Thyroid gland (tissue), 4 donors: ENCODE measurements at regions not wholly inside any gene's neighbourhood (a gene's known extent, or its start where the extent isn't known, plus 50 kb on each side); places are given as distances from the start of the nearest gene placed in this dataset.
"Not testable (repeated sequence)": the region's sequence is repeated elsewhere in the genome, so short reads cannot be mapped to it uniquely, and the experiment has no call there.

Experiments
- DNase-seq, 2 donors: peaks; one replicate each; pipeline ENCODE4 v3.0.0-alpha.2; 2019
- H3K27ac ChIP-seq, 3 donors: fragments of 200-600 bp; sonication (generic); 1 replicate in 2 of 3; 2 replicates in 1 of 3; pipeline ENCODE4 v1.5.1; 2016 to 2019; ENCODE audit warnings: mild to moderate bottlenecking in 1 of 3, moderate library complexity in 1 of 3
- H3K27me3 ChIP-seq: fragments of 200-600 bp; sonication (generic); one replicate; pipeline ENCODE4 v1.5.1; 2019
- H3K36me3 ChIP-seq, 2 donors: fragments of 200-600 bp; sonication (generic); one replicate each; pipeline ENCODE4 v1.5.1; 2016 to 2019
- H3K4me1 ChIP-seq, 2 donors: fragments of 200-600 bp; sonication (generic); one replicate each; pipeline ENCODE4 v1.5.1; 2017 to 2019
- H3K4me3 ChIP-seq, 3 donors: fragments of 200-600 bp; sonication (generic); replicated peaks in 1 of 3; 1 replicate in 2 of 3; 2 replicates in 1 of 3; pipeline ENCODE4 v1.5.1; 2016; ENCODE audit warnings: mild to moderate bottlenecking in 1 of 3
- H3K9me3 ChIP-seq: fragments of 200-600 bp; sonication (generic); one replicate; pipeline ENCODE4 v1.5.1; 2017
- CTCF ChIP-seq, 6 experiments: fragments of 200-600 bp in 3 of 6; fragments of 450-650 bp in 3 of 6; sonication (generic) in 3 of 6; IDR thresholded peaks; one replicate each; pipeline ENCODE4 v1.5.1; 2016 to 2019; ENCODE audit warnings: antibody characterized with exemption in 6 of 6, mild to moderate bottlenecking in 2 of 6, inconsistent platforms in 1 of 6, moderate library complexity in 1 of 6
- POLR2A ChIP-seq, 2 donors: fragments of 450-650 bp; IDR thresholded peaks; one replicate each; pipeline ENCODE4 v1.6.1; 2017; ENCODE audit warnings: antibody characterized with exemption in 2 of 2, mild to moderate bottlenecking in 2 of 2, moderate library complexity in 1 of 2
- WGBS, 2 donors: methylation state at CpG; one replicate each; pipeline ENCODE4 v1.1.5; 2017; 5-methylcytosine and 5-hydroxymethylcytosine counted together
- intact Hi-C: fragments of 100-400 bp; cut with DNase I; formaldehyde crosslinking; loops from one replicate; pipeline ENCODE4 v1.15.1; 2023

- Histone ChIP-seq H3K4me1 (no peaks in the 10 kb centered on the region), H3K4me3 (no peak overlapping the region), H3K9me3 (no peaks in the 10 kb centered on the region), H3K27ac (no peak overlapping the region), H3K36me3 (no peaks in the 10 kb centered on the region), H3K27me3 (no peaks in the 10 kb centered on the region)
- no peak for DNase-seq
- intact Hi-C loops: no loop called here
- TF ChIP-seq POLR2A (IDR thresholded peaks at IDR 0.05) (no peak), CTCF (IDR thresholded peaks at IDR 0.05) (no peak)
- 90 to 94% methylated on average over 1 of the region's 1 CpG for whole genome bisulfite sequencing, 2 donors
Measured at GRCh38 chr5:104904561-104904960, 1342.0 kb upstream of the NUDT12 start.

- WGBS, 2 donors: 70 to 88% methylated on average over 2 of the region's 2 CpGs
Measured at GRCh38 chr5:104903941-104904340, 1341.4 kb upstream of the NUDT12 start.

GRCh38 chr5:104891596-104891995, 1329.0 kb upstream of the NUDT12 start:
- Histone ChIP-seq H3K4me3 (no peak overlapping the region), H3K27ac (no peak overlapping the region), H3K36me3 (no peaks in the 10 kb centered on the region), H3K27me3 (no peaks in the 10 kb centered on the region), H3K4me1 (no peaks in the 10 kb centered on the region), H3K9me3 (no peaks in the 10 kb centered on the region)
- intact Hi-C loops: no loop called here
- 71 to 78% methylated on average over 3 of the region's 3 CpGs for WGBS, 2 donors
- no peak for TF ChIP-seq CTCF (IDR thresholded peaks at IDR 0.05)
- TF ChIP-seq POLR2A (IDR thresholded peaks at IDR 0.05): no peak
- no peak for DNase-seq

More at GRCh38 chr5:104903941-104904340, 1341.4 kb upstream of the NUDT12 start:
- Histone ChIP-seq H3K4me1 (no peaks in the 10 kb centered on the region), H3K4me3 (no peak overlapping the region), H3K27me3 (no peaks in the 10 kb centered on the region), H3K27ac (no peak overlapping the region), H3K36me3 (no peaks in the 10 kb centered on the region), H3K9me3 (no peaks in the 10 kb centered on the region)
- no peak for DNase-seq
- intact Hi-C loops: no loop called here
- TF ChIP-seq POLR2A (IDR thresholded peaks at IDR 0.05): no peak
- TF ChIP-seq CTCF (IDR thresholded peaks at IDR 0.05): no peak

- intact Hi-C loops: no loop called here
- H3K9me3 ChIP-seq: no peaks in the 10 kb centered on the region
- H3K4me1 ChIP-seq: no peaks in the 10 kb centered on the region
- no peak overlapping the region for H3K27ac ChIP-seq
- WGBS, 2 donors: 58 to 68% methylated on average over 1 of the region's 1 CpG
- no peak overlapping the region for H3K4me3 ChIP-seq
- TF ChIP-seq CTCF (IDR thresholded peaks at IDR 0.05) (no peak), POLR2A (IDR thresholded peaks at IDR 0.05) (no peak)
- no peaks in the 10 kb centered on the region for H3K36me3 ChIP-seq
- no peak for DNase-seq
- H3K27me3 ChIP-seq: no peaks in the 10 kb centered on the region
Measured at GRCh38 chr5:104890767-104891166, 1328.2 kb upstream of the NUDT12 start.

GRCh38 chr5:104859437-104859836, 1296.8 kb upstream of the NUDT12 start:
- 22 to 26% methylated on average over 4 of the region's 4 CpGs for WGBS, 2 donors
- Histone ChIP-seq H3K27ac (no peak overlapping the region), H3K4me3 (no peak overlapping the region), H3K36me3 (no peaks in the 10 kb centered on the region), H3K9me3 (no peaks in the 10 kb centered on the region), H3K4me1 (peaks cover 0 to 8% of the 10 kb centered on the region in 2 donors), H3K27me3 (no peaks in the 10 kb centered on the region)
- no peak for TF ChIP-seq POLR2A (IDR thresholded peaks at IDR 0.05)
- TF ChIP-seq CTCF (IDR thresholded peaks at IDR 0.05): no peak
- DNase-seq: no peak
- intact Hi-C loops: no loop called here

GRCh38 chr5:104852099-104852498, 1289.5 kb upstream of the NUDT12 start:
- WGBS, 2 donors: 74 to 88% methylated on average over 5 of the region's 5 CpGs
- H3K27me3 ChIP-seq, H3K9me3 ChIP-seq, H3K27ac ChIP-seq, DNase-seq, H3K36me3 ChIP-seq, intact Hi-C loops, H3K4me3 ChIP-seq, H3K4me1 ChIP-seq: not testable (repeated sequence)
